ENCODE measurements at regions not wholly inside any gene's neighbourhood (a gene's known extent, or its start where the extent isn't known, plus 50 kb on each side); places are given as distances from the start of the nearest gene placed in this dataset.

DNA sequence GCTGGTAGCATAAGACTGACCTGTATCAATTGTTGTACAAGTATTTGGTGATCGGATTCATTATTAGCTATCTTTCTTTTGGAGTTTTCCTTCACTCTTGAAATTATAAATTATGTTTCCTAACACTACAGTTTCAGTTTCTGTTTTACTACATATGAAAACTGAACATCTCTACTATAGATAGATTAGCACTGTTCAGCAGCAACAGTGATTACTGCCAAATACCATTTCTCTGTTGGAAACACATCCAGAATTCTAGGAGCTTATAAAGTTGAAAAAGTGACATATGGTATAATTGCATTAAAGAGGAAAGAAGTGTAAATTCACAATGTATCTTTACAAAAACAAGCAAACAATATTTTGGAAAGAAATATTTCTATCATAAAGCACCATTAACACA is 118.5 kb upstream of the GRIA4 start:
- SMC1A ChIA-PET (ENCODE audit: uncharacterized antibody, unreplicated experiment): no interaction called here
- H2AFZ ChIP-seq (ENCODE audit: control insufficient read depth, low read depth, low read length): no peak overlapping the region
- intact Hi-C loops (cut with micrococcal nuclease; ENCODE audit: unreplicated experiment): no loop called here
- RAD21 ChIA-PET (ENCODE audit: unreplicated experiment): no interaction called here
- 0% methylated on average over 1 of the region's 1 CpG for WGBS (ENCODE audit: insufficient coverage, insufficient replicate concordance, low lambda C conversion rate, missing lambda C conversion rate)
- in situ Hi-C loops (cut with MboI): no loop called here
- CTCF ChIA-PET: no interaction called here
- no peak for DNase-seq (ENCODE audit: low read depth, low spot score)
- H3K27me3 ChIP-seq (replicated peaks in 1 of 2; ENCODE audit: control insufficient read depth in 2 of 2, insufficient read depth in 2 of 2, low read length in 1 of 2): no peaks in the 10 kb centered on the region; a peak in 1 of 4 replicates
- no peak overlapping the region for H3K27ac ChIP-seq (ENCODE audit: control insufficient read depth, insufficient read depth)
- no peak for TF ChIP-seq SMAD1 (IDR thresholded peaks at IDR 0.05; ENCODE audit: low read depth, partially characterized antibody)
- TF ChIP-seq, protein P1, sequence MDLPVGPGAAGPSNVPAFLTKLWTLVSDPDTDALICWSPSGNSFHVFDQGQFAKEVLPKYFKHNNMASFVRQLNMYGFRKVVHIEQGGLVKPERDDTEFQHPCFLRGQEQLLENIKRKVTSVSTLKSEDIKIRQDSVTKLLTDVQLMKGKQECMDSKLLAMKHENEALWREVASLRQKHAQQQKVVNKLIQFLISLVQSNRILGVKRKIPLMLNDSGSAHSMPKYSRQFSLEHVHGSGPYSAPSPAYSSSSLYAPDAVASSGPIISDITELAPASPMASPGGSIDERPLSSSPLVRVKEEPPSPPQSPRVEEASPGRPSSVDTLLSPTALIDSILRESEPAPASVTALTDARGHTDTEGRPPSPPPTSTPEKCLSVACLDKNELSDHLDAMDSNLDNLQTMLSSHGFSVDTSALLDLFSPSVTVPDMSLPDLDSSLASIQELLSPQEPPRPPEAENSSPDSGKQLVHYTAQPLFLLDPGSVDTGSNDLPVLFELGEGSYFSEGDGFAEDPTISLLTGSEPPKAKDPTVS (IDR thresholded peaks at IDR 0.05; ENCODE audit: low read depth, low read length): no peak
- TF ChIP-seq SUZ12 (IDR thresholded peaks at IDR 0.05; ENCODE audit: unreplicated experiment): no peak
- TF ChIP-seq, protein P2, sequence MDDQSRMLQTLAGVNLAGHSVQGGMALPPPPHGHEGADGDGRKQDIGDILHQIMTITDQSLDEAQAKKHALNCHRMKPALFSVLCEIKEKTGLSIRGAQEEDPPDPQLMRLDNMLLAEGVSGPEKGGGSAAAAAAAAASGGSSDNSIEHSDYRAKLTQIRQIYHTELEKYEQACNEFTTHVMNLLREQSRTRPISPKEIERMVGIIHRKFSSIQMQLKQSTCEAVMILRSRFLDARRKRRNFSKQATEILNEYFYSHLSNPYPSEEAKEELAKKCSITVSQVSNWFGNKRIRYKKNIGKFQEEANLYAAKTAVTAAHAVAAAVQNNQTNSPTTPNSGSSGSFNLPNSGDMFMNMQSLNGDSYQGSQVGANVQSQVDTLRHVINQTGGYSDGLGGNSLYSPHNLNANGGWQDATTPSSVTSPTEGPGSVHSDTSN (IDR thresholded peaks at IDR 0.05; ENCODE audit: insufficient replicate concordance, low read depth, low read length): no peak
- TF ChIP-seq, protein P3, sequence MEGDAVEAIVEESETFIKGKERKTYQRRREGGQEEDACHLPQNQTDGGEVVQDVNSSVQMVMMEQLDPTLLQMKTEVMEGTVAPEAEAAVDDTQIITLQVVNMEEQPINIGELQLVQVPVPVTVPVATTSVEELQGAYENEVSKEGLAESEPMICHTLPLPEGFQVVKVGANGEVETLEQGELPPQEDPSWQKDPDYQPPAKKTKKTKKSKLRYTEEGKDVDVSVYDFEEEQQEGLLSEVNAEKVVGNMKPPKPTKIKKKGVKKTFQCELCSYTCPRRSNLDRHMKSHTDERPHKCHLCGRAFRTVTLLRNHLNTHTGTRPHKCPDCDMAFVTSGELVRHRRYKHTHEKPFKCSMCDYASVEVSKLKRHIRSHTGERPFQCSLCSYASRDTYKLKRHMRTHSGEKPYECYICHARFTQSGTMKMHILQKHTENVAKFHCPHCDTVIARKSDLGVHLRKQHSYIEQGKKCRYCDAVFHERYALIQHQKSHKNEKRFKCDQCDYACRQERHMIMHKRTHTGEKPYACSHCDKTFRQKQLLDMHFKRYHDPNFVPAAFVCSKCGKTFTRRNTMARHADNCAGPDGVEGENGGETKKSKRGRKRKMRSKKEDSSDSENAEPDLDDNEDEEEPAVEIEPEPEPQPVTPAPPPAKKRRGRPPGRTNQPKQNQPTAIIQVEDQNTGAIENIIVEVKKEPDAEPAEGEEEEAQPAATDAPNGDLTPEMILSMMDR (IDR thresholded peaks at IDR 0.05 in 2 of 3, conservative IDR thresholded peaks at IDR 0.05 in 1 of 3; ENCODE audit: control insufficient read depth in 2 of 3, extremely low read depth in 1 of 3, insufficient read depth in 1 of 3, low read depth in 3 of 3, low read length in 3 of 3): no peak
- TF ChIP-seq ETV6 (conservative IDR thresholded peaks at IDR 0.05 in 1 of 2, IDR thresholded peaks at IDR 0.05 in 1 of 2; ENCODE audit: borderline replicate concordance in 1 of 2, low read depth in 1 of 2): no peak
- TF ChIP-seq, protein P4, sequence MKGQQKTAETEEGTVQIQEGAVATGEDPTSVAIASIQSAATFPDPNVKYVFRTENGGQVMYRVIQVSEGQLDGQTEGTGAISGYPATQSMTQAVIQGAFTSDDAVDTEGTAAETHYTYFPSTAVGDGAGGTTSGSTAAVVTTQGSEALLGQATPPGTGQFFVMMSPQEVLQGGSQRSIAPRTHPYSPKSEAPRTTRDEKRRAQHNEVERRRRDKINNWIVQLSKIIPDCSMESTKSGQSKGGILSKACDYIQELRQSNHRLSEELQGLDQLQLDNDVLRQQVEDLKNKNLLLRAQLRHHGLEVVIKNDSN (IDR thresholded peaks at IDR 0.05; ENCODE audit: borderline replicate concordance, extremely low read length, insufficient read depth, low read depth, low read length): no peak
- TF ChIP-seq, protein P5, sequence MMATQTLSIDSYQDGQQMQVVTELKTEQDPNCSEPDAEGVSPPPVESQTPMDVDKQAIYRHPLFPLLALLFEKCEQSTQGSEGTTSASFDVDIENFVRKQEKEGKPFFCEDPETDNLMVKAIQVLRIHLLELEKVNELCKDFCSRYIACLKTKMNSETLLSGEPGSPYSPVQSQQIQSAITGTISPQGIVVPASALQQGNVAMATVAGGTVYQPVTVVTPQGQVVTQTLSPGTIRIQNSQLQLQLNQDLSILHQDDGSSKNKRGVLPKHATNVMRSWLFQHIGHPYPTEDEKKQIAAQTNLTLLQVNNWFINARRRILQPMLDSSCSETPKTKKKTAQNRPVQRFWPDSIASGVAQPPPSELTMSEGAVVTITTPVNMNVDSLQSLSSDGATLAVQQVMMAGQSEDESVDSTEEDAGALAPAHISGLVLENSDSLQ (IDR thresholded peaks at IDR 0.05): no peak
- no peak for TF ChIP-seq SMAD5 (IDR thresholded peaks at IDR 0.05; ENCODE audit: low read depth)
- TF ChIP-seq NBN (IDR thresholded peaks at IDR 0.05): no peak
- no peak for TF ChIP-seq LARP7 (IDR thresholded peaks at IDR 0.05)
- no peak for TF ChIP-seq NFXL1 (IDR thresholded peaks at IDR 0.05; ENCODE audit: borderline replicate concordance)
- no peak for TF ChIP-seq CBX3 (IDR thresholded peaks at IDR 0.05; ENCODE audit: borderline replicate concordance, low read depth)
- POLR2A ChIA-PET: no interaction called here
- no peak overlapping the region for H3K4me3 ChIP-seq
- H3K9ac ChIP-seq (ENCODE audit: control insufficient read depth, insufficient read depth, low read length): no peak overlapping the region
- no TSS peak for BruUV-seq (replicated peaks)
- no peaks in the 10 kb centered on the region for H4K20me1 ChIP-seq (ENCODE audit: control insufficient read depth, insufficient read depth)
- H3K79me2 ChIP-seq (ENCODE audit: control insufficient read depth, insufficient read depth, low read length): no peaks in the 10 kb centered on the region
- no peaks in the 10 kb centered on the region for H3K9me3 ChIP-seq (replicated peaks; ENCODE audit: control insufficient read depth, insufficient read depth, low read length)
- no peak overlapping the region for H3K4me2 ChIP-seq (ENCODE audit: control insufficient read depth, insufficient read depth)
- no peaks in the 10 kb centered on the region for H3K4me1 ChIP-seq (ENCODE audit: control insufficient read depth, insufficient read depth, low read length)
- no peak for ATAC-seq
- no peaks in the 10 kb centered on the region for H3K36me3 ChIP-seq (ENCODE audit: control insufficient read depth in 2 of 2, insufficient read depth in 2 of 2, low read length in 1 of 2)
- no peak for FAIRE-seq

Data from GM12878 (cell line).